Mesenchymal stem cell (in vitro differentiated cells and primary cell): ENCODE measurements at regions not wholly inside any gene's neighbourhood (a gene's known extent, or its start where the extent isn't known, plus 50 kb on each side); places are given as distances from the start of the nearest gene placed in this dataset.

Source experiments
- DNase-seq: peaks from one replicate; pipeline ENCODE4 v3.0.0-alpha.2; 2013
- H2AFZ ChIP-seq: one replicate; pipeline ENCODE4 v1.6.1; 2013; ENCODE audit warnings: low read depth, mild to moderate bottlenecking, control low read depth, inconsistent platforms, low read length, moderate library complexity
- H2AK5ac ChIP-seq: 2 replicates; pipeline ENCODE4 v1.6.1; 2013; ENCODE audit warnings: low read length, moderate library complexity, mild to moderate bottlenecking, inconsistent platforms; ENCODE audit not compliant: severe bottlenecking
- H2BK120ac ChIP-seq: one replicate; pipeline ENCODE4 v1.6.1; 2013; ENCODE audit warnings: low read depth, mild to moderate bottlenecking, inconsistent platforms, low read length, moderate library complexity
- H2BK12ac ChIP-seq, 2 experiments: one replicate each; pipeline ENCODE4 v1.6.1; 2013; ENCODE audit warnings: inconsistent platforms in 2 of 2, low read length in 2 of 2, mild to moderate bottlenecking in 2 of 2, moderate library complexity in 2 of 2, control low read depth in 1 of 2
- H2BK15ac ChIP-seq: one replicate; pipeline ENCODE4 v1.6.1; 2013; ENCODE audit warnings: mild to moderate bottlenecking, low read depth, inconsistent platforms; ENCODE audit not compliant: poor library complexity, severe bottlenecking
- H2BK5ac ChIP-seq: 2 replicates; pipeline ENCODE4 v1.6.1; 2013; ENCODE audit warnings: low read depth, mild to moderate bottlenecking, low read length, control low read depth, inconsistent platforms; ENCODE audit not compliant: poor library complexity, severe bottlenecking
- H3K14ac ChIP-seq, 2 experiments: one replicate each; pipeline ENCODE4 v1.6.1; 2013; ENCODE audit warnings: inconsistent platforms in 2 of 2, low read length in 2 of 2, control low read depth in 1 of 2, mild to moderate bottlenecking in 1 of 2, moderate library complexity in 1 of 2
- H3K18ac ChIP-seq, 2 experiments: one replicate each; pipeline ENCODE4 v1.6.1; 2013; ENCODE audit warnings: inconsistent platforms in 2 of 2, low read length in 2 of 2, control low read depth in 1 of 2, low read depth in 1 of 2, mild to moderate bottlenecking in 1 of 2
- H3K23ac ChIP-seq, 2 experiments: one replicate each; pipeline ENCODE4 v1.6.1; 2013; ENCODE audit warnings: inconsistent platforms in 2 of 2, low read length in 2 of 2, mild to moderate bottlenecking in 2 of 2, moderate library complexity in 2 of 2, control low read depth in 1 of 2
- H3K27ac ChIP-seq: 2 replicates; pipeline ENCODE4 v1.5.1; 2013; ENCODE audit warnings: mild to moderate bottlenecking, moderate library complexity, low read length, control low read depth, inconsistent platforms; ENCODE audit not compliant: poor library complexity, severe bottlenecking
- H3K27me3 ChIP-seq, 2 experiments: 2 replicates each; pipeline versions ENCODE4 v1.6.1 to v1.7.0; 2013; ENCODE audit warnings: low read length in 2 of 2, mild to moderate bottlenecking in 2 of 2, moderate library complexity in 2 of 2, control low read depth in 1 of 2, inconsistent platforms in 1 of 2; ENCODE audit not compliant: control insufficient read depth in 1 of 2, insufficient read depth in 1 of 2
- H3K36me3 ChIP-seq, 2 experiments: 2 replicates each; pipeline versions ENCODE4 v1.6.1 to v1.7.0; 2013; ENCODE audit warnings: low read length in 2 of 2, control low read depth in 1 of 2, inconsistent platforms in 1 of 2, low read depth in 1 of 2, mild to moderate bottlenecking in 1 of 2; ENCODE audit not compliant: insufficient read depth in 2 of 2, control insufficient read depth in 1 of 2
- H3K4ac ChIP-seq, 2 experiments: one replicate each; pipeline ENCODE4 v1.6.1; 2013; ENCODE audit warnings: inconsistent platforms in 2 of 2, low read length in 2 of 2, mild to moderate bottlenecking in 2 of 2, moderate library complexity in 2 of 2, control low read depth in 1 of 2, low read depth in 1 of 2
- H3K4me1 ChIP-seq: 2 replicates; pipeline ENCODE4 v1.6.1; 2013; ENCODE audit warnings: low read depth, low read length, control low read depth; ENCODE audit not compliant: control insufficient read depth, insufficient read depth
- H3K4me2 ChIP-seq: 2 replicates; pipeline ENCODE4 v1.6.1; 2013; ENCODE audit warnings: low read length, mild to moderate bottlenecking, inconsistent platforms; ENCODE audit not compliant: poor library complexity, severe bottlenecking
- H3K4me3 ChIP-seq, 2 experiments: 2 replicates each; pipeline versions ENCODE4 v1.5.1 to v1.7.0; 2013; ENCODE audit warnings: low read length in 2 of 2, mild to moderate bottlenecking in 2 of 2, control low read depth in 1 of 2, low read depth in 1 of 2; ENCODE audit not compliant: insufficient read depth in 1 of 2
- H3K79me1 ChIP-seq: replicated peaks from 2 replicates; pipeline ENCODE4 v1.6.1; 2013; ENCODE audit warnings: mild to moderate bottlenecking, control low read depth, low read length, inconsistent platforms; ENCODE audit not compliant: poor library complexity, severe bottlenecking
- H3K9ac ChIP-seq: 2 replicates; pipeline ENCODE4 v1.7.0; 2013; ENCODE audit warnings: mild to moderate bottlenecking, low read length, moderate library complexity
- H3K9me3 ChIP-seq: 2 replicates; pipeline ENCODE4 v1.7.0; 2013; ENCODE audit warnings: mild to moderate bottlenecking, low read length; ENCODE audit not compliant: control insufficient read depth
- H4K8ac ChIP-seq: one replicate; pipeline ENCODE4 v1.6.1; 2013; ENCODE audit warnings: inconsistent platforms, mild to moderate bottlenecking, low read length, moderate library complexity
- H4K91ac ChIP-seq: one replicate; pipeline ENCODE4 v1.6.1; 2013; ENCODE audit warnings: mild to moderate bottlenecking, low read length, inconsistent platforms
- WGBS: methylation state at CpG from one replicate; pipeline ENCODE4 v1.1.7; 2013; ENCODE audit warnings: mixed read lengths; 5-methylcytosine and 5-hydroxymethylcytosine counted together

- Histone ChIP-seq H3K79me1 (no peaks in the 10 kb centered on the region), H3K4me1 (no peaks in the 10 kb centered on the region), H4K91ac (no peak overlapping the region), H2AK5ac (no peak overlapping the region), H2AFZ (no peak overlapping the region), H3K9me3 (peaks cover 3% of the 10 kb centered on the region), H2BK15ac (no peak overlapping the region), H3K4me2 (no peak overlapping the region), H3K9ac (no peak overlapping the region), H3K4me3 (no peak overlapping the region), H3K27ac (no peak overlapping the region), H3K4ac (no peak overlapping the region), H3K36me3 (no peaks in the 10 kb centered on the region), H2BK120ac (no peak overlapping the region), H3K27me3 (peaks cover 2 to 56% of the 10 kb centered on the region in 2 experiments), H3K18ac (no peak overlapping the region), H3K14ac (no peak overlapping the region), H2BK12ac (no peak overlapping the region), H2BK5ac (no peak overlapping the region), H3K23ac (no peak overlapping the region), H4K8ac (no peak overlapping the region)
- DNase-seq = no peak
- WGBS = 33% methylated on average over 1 of the region's 1 CpG
These were observed 582.2 kb upstream of the CADM1 start for GRCh38 chr11:116086426-116086825.

- Histone ChIP-seq H3K18ac (no peak overlapping the region), H4K8ac (no peak overlapping the region), H2BK5ac (no peak overlapping the region), H3K9ac (no peak overlapping the region), H3K4ac (no peak overlapping the region), H3K9me3 (peaks cover 3% of the 10 kb centered on the region), H3K4me3 (no peak overlapping the region), H4K91ac (no peak overlapping the region), H2BK120ac (no peak overlapping the region), H3K14ac (no peak overlapping the region), H3K27ac (no peak overlapping the region), H2AK5ac (no peak overlapping the region), H2BK12ac (no peak overlapping the region), H2AFZ (no peak overlapping the region), H3K4me1 (no peaks in the 10 kb centered on the region), H3K27me3 (peaks cover 2 to 63% of the 10 kb centered on the region in 2 experiments), H3K23ac (no peak overlapping the region), H3K4me2 (no peak overlapping the region), H3K79me1 (no peaks in the 10 kb centered on the region), H3K36me3 (no peaks in the 10 kb centered on the region), H2BK15ac (no peak overlapping the region)
- 88% methylated on average over 3 of the region's 7 CpGs for WGBS
- DNase-seq = no peak
These were observed 580.9 kb upstream of the CADM1 start for GRCh38 chr11:116085031-116085635.

- 59% methylated on average over 6 of the region's 6 CpGs for WGBS
- H3K9me3 ChIP-seq = peaks cover 3% of the 10 kb centered on the region
- no peak overlapping the region for H3K4me3 ChIP-seq
- no peak overlapping the region for H2BK5ac ChIP-seq
- no peak for DNase-seq
- no peak overlapping the region for H4K8ac ChIP-seq
- H3K27me3 ChIP-seq = peaks cover 2 to 64% of the 10 kb centered on the region in 2 experiments
- H3K4ac ChIP-seq = no peak overlapping the region
- H3K36me3 ChIP-seq = no peaks in the 10 kb centered on the region
- H3K4me2 ChIP-seq = no peak overlapping the region
- H3K18ac ChIP-seq = no peak overlapping the region
- no peak overlapping the region for H3K27ac ChIP-seq
- H2AFZ ChIP-seq = no peak overlapping the region
- no peak overlapping the region for H3K14ac ChIP-seq
- no peaks in the 10 kb centered on the region for H3K4me1 ChIP-seq
- no peak overlapping the region for H3K9ac ChIP-seq
- H2BK12ac ChIP-seq = no peak overlapping the region
- H2BK120ac ChIP-seq = no peak overlapping the region
- no peaks in the 10 kb centered on the region for H3K79me1 ChIP-seq
- H2AK5ac ChIP-seq = no peak overlapping the region
- H2BK15ac ChIP-seq = no peak overlapping the region
- no peak overlapping the region for H3K23ac ChIP-seq
- no peak overlapping the region for H4K91ac ChIP-seq
These were observed 580.3 kb upstream of the CADM1 start for GRCh38 chr11:116084511-116084910.

- H3K18ac ChIP-seq = no peak overlapping the region
- no peak overlapping the region for H2AFZ ChIP-seq
- no peak overlapping the region for H4K8ac ChIP-seq
- H3K4me1 ChIP-seq = no peaks in the 10 kb centered on the region
- H2BK5ac ChIP-seq = no peak overlapping the region
- H3K79me1 ChIP-seq = no peaks in the 10 kb centered on the region
- no peak overlapping the region for H3K4ac ChIP-seq
- H2BK12ac ChIP-seq = no peak overlapping the region
- 90% methylated on average over 5 of the region's 5 CpGs for WGBS
- no peaks in the 10 kb centered on the region for H3K36me3 ChIP-seq
- H3K9me3 ChIP-seq = peaks cover 3% of the 10 kb centered on the region
- no peak overlapping the region for H3K9ac ChIP-seq
- no peak overlapping the region for H2BK120ac ChIP-seq
- H3K27me3 ChIP-seq = peaks cover 2 to 49% of the 10 kb centered on the region in 2 experiments
- no peak overlapping the region for H2AK5ac ChIP-seq
- no peak overlapping the region for H2BK15ac ChIP-seq
- DNase-seq = no peak
- H3K23ac ChIP-seq = no peak overlapping the region
- H3K4me3 ChIP-seq = no peak overlapping the region
- no peak overlapping the region for H3K27ac ChIP-seq
- no peak overlapping the region for H3K14ac ChIP-seq
- no peak overlapping the region for H3K4me2 ChIP-seq
- no peak overlapping the region for H4K91ac ChIP-seq
These were observed 578.0 kb upstream of the CADM1 start for GRCh38 chr11:116082256-116082655.
